Cerebellar nuclear complex (tissue), 1 donor: ENCODE measurements at regions not wholly inside any gene's neighbourhood (a gene's known extent, or its start where the extent isn't known, plus 50 kb on each side); places are given as distances from the start of the nearest gene placed in this dataset.
A peak's percentile ranks its signal among the peaks of the same experiment; 100 is the strongest.

Source experiments
- DNase-seq, 2 experiments: peaks; one replicate each; lab custom pipeline; 2025; lab: John Stamatoyannopoulos, UW

DNA sequence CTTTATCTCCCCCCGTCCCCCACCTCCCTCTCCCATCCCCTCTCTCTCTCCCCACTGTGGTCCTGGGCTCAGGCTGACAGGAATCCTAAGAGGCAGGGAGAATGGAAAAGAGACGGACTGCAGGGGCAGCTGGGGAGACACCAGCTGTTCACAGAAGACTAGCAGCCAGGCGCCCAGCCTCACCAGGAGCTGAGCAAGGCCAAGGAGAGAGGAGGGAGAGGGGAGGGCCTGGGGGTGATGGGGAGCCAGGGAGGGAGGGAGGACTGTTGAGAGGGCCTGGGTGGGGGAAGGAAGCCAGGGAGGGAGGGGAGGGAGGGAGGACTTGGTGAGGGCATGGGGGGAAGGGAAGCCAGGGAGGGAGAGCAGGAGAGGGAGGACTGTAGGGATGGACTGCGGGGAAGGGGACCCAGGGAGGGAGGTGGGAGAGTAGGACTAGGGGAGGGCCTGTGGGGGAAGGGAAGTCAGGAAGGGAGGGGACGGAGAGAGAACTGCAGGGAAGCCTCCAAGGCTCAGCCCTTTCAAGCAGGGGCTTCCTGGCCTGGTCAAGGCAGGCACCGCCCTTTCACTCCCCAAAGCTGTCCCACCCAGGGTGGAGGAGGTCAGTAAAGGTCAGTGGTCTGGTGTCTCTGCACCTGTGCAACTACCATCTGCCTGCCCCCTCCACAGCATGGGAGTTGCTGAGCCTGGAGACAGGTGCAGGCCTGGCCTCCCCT, 517.7 kb upstream of the MYT1L start:
- DNase-seq = no peak

DNA sequence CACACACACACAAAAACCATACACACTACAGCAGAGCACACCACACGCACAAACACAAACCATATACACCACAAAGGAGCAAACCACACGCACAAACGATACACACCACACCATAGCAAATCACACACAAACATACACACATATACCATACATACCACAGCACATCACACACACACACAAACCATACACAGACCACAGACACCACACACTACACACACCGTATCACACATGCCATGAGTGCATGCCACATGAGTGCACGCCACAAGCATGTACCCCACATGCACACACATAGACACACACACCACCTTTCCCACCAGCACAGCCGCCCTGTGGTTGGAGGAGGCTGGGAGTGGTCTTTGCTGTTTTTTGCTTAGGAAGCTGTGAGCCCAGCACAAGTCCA, 517.1 kb upstream of the MYT1L start:
- no peak for DNase-seq

DNA sequence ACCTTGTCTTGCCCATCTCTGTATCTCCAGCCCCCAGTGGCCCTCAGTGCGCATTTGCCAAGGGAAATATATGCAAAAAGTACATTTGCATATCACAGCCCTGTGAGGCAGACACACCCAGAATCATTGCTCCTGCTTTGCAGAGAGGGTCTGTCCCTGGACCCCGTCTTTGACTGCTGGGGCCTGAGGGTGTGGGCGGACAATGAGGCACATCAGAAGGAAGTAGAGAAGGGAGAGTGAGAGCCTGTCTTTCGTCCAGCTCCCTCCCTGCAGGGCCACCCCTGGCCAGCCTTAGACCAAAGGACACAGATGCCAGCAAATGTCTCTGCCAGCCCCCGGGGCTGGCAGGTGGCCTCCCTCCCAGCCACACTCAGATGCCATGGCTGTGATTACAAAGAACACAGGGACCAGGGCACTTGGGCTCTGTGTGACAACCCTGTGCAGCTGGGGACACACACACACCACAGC, 516.2 kb upstream of the MYT1L start:
- peak in 1 of 2 experiments; percentile 44 for DNase-seq

DNA sequence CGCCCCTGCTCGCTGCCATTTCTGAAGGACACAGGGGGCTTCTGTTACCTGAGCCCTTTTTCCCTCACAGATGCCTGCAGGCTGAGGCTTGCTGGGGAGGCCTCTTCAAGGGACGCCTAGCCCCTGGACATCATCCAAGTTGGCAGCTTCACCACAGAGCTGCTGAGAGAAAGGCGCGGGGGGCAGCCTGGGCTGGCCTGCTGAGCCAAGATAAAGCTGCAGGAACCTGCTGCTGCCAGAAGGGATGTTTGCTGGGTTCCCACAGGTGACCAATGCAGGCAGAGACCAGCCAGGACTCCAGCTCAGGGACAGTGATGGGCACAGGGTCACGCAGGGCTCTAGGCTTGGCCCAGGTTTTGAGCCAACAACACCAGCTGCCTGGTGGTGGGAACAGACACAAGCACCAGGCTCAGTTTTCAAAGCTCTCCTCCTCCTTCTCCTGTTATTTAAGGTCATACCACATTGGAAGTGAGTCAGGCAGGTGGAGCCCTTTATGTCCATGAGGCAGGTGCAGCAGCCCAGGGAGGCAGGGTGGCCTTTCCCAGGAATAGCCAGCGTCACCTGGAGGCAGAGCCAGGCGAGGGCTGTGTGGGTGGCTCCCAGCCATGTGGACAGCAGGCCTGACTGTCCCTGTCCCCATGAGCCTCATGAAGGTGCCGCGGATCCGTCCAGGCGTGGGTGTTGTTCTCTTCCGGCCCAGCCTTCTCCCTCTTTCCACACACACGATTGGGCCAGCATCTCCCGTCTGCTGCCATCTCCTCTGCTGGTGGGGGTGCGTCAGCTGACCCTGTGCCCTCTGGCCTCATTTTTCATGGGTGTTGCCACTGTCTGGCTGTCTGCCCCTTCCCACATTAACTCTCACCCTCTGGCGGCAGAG, 515.5 kb upstream of the MYT1L start:
- DNase-seq = peak; percentile 74 to 84

DNA sequence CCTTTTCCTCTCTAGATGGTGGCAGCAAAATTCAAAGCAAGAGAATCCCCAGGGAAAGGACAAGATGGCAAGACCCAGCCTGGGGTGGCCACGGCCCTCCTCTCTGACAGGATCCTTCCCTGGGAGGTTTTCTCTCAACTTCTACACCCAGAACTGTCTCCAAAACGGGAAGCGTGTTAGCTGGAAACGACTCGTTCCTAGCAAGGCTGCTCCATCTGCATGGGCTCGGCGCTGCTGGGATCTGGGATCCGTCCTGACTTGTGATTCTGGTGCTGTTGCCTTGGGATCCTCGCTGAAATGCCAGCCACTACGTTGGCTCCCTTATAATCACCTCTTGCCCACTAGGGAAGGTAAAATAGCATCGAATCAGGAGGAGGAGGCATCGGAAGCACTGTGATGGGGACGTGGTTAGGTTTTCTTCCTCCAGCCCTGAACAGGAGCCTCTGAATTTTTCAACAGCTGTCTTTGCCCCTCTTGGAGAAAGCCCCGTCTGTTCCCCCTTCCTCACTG, 514.8 kb upstream of the MYT1L start:
- peak in 1 of 2 experiments; percentile 57 for DNase-seq

DNA sequence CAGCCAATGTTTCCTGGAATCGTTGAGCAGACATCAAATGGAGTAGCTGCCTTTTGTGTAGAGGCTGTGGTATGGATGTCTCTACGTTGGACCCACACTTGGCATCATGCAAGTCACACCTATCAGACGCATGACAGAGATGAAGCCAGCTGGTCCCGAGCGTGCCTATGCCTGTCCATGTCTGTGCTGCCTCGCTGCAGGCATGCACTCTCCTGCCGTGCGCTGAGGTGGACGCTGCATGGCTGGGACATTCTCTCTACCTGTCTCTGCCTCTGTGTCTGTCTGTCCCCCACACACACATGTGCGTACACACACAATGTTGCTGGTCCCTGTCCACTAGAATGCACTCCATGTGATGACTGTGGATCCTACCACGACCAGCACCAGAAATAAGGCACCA, 514.2 kb upstream of the MYT1L start:
- no peak for DNase-seq

DNA sequence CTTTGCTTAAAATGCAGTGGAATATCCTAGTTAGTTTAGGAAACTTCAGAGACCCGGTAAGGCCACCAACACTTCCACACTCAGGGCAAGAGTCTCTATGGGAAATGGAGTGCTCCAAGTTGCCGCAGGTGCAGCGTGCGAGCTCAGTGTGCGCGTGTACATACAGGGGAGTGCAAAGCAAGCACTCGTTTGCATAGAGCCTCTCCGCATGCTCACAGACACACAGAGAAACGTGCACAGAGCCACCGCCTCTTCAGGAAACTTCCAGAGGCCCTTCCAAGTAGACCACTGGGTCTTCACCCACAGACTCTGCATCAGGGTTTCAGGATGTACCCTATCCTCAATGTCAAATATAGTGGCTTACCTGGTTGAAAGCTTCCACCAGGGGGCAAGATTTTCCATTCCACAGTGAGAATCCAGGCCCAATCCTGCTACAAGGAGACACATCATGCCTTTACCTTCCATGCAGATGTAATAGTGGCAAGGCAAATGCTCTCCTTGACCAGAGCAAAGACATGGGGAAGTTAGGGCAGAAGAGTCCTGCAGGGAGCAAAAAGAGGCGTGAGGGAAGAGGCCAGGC, 513.0 kb upstream of the MYT1L start:
- no peak for DNase-seq

DNA sequence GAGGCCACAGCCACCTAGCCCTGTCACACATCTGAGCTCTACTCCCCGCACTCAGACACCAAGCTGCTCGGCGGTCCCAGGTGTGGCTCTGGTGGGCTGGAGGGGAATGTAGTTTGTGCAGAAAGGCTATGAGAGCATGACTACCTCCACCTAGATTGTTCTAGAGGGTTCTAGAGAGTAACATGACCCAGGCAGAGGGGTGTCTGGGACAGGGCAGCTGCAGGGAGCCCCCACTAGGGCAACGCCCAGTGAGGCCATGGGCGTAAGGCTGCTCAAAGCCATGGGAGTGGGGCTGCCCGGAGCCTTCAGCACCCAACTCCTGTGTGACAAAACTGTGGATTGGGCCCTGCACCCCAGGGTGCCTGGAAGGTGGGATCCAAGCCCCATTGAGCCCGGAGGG, 511.4 kb upstream of the MYT1L start:
- no peak for DNase-seq

DNA sequence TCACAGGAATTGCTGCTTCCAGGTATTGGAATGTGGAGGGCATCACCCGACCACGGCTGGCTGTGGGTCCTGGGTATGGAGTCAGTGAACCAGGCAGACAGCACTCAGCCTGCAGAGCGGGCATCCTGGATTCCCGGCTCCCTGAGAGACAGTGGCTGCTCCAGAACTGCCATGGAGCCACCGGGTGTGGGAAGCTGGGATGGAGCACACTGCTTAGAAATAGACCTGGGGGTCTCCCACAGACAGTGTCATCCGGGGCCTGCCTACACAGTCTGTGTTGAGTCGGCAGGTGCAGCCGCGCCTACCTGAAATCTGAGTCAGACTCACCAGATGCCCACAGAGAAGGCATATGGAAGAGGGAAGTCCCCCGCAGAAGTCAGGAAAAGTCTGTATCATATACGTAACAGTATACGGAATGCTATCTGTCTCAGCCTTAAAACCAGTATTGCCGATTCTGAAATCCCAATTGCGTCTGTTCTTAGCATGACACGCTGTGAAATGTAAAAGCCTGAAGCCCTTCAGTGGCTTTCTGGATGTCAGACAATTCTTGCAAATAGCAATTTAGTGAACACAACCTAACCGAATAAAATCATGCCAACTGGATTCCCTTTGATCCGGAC, 509.7 kb upstream of the MYT1L start:
- peak in 1 of 2 experiments; percentile 12 for DNase-seq

DNA sequence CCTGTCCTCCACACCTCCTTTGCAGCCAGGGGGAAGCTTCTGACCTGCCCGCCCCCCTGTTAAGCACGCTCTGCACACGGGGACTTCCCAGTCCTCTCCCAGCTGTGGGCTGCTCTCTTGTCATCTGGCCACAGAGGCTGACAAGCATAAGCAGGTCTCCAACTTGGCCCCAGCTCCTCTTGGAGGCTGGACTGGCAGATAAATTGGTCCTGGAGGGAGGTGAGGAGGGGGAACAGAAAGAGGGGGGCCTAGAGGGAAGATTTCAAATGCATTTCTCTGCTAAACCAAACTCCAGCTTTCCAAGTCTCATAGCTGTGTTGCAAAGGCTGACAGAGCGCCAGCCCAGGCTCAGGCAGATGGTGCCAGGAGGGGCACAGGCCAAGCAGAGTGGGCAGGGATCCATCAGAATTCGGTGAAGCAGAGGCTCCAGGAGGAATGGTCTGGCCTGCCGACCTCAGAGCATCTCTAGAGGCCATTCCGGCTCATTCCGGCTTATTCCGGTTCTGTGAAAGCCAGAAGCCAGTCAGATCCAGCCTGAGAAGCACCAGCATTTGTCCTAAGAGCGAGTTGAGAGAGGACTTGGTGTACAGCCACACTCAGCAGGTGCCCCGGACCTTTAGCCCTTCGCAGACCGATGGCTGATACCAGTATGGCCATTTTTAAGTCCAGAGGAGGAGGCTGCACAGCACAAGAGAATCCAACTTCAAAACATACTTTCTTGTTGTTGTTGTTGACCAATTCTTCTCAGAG, 508.9 kb upstream of the MYT1L start:
- peak in 1 of 2 experiments; percentile 74 for DNase-seq

DNA sequence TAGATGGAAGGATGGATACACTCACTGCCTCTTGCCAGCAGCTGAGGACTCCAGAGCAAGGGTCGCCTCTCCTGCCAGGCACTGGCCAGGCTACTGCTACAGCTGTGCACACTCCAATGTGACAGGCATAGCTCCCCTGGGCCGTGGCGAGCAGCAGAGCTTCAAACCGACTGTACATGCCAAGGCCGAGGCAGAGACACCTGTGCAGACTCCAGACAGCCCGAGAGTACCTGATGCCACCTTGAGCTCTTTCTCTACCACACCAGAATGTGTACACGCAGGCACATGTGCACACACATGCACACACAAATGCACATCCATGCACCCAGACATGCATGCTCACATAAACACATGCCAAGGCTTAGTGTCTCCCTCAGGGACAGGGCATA, 508.3 kb upstream of the MYT1L start:
- no peak for DNase-seq

DNA sequence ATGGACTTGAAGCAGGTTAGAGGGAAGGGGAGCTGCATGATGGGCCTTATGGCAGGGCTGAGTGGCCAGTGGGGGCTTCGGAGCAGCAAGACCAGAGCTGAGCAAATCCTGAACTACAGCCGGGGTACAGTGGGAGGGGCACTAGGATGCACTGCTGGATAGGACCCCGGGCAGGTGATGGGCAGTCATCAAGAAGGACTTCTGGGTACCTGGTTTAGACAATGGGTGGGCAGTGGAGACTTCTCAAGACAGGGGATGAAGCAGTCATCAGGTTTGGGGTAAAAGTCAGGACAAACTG, 507.4 kb upstream of the MYT1L start:
- DNase-seq = no peak

DNA sequence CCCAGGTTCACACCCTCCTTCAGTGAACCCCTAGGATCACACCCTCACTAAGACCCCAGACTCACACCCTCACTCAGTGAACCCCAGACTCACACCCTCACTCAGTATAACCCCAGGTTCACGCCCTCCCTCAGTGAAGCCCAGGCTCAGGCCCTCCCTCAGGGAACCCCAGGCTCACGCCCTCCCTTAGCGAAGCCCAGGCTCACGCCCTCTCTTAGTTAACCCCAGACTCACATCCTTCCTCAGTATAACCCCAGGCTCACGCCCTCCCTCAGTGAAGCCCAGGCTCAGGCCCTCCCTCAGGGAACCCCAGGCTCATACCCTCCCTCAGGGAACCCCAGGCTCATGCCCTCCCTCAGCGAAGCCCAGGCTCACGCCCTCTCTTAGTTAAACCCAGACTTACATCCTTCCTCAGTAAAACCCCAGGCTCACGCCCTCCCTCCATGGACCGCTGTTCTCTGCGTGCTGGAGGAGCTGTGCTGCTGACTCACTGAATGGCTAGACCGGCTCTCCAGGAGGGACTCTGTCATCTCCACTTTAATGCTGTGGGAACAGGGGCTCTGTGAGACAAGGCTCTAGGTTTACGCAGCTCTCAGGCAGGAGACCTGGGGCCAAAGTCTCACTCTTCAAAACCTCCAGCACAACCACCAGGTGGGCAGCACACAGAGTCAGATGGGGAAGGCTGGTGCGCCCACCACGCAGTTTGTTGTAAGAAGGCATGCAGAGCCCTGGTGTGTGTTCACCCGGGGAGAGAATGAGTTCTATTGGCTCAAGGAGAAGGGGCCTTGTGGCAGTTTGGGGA, 506.9 kb upstream of the MYT1L start:
- DNase-seq = no peak

DNA sequence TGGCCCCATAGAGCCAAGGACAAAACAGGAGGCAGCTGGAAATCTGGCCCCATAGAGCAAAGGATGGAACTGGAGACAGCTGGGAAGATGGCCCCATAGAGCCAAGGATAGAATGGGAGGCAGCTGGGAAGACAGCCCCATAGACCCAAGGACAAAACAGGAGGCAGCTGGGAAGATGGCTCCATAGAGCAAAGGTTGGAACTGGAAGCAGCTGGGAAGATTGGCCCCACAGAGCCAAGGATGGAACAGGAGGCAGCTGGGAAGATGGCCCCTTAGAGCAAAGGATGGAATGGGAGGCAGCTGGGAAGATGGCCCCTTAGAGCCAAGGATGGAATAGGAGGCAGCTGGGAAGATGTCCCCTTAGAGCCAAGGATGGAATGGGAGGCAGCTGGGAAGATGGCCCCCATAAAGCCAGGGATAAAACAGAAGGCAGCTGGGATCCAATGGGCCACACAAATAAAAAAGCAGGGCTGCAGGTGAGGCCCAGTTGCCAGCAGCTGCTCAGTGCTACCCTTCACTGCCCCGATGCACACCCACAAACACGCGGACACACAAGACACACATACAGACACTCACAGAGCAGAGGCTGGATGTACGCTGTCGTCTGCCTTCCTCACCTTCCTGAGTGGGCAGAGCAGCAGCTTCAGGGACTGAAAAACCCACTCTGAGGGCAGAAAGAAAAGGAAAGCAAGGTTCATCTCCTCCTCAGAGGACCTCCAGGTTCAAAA, 505.4 kb upstream of the MYT1L start:
- DNase-seq = no peak

DNA sequence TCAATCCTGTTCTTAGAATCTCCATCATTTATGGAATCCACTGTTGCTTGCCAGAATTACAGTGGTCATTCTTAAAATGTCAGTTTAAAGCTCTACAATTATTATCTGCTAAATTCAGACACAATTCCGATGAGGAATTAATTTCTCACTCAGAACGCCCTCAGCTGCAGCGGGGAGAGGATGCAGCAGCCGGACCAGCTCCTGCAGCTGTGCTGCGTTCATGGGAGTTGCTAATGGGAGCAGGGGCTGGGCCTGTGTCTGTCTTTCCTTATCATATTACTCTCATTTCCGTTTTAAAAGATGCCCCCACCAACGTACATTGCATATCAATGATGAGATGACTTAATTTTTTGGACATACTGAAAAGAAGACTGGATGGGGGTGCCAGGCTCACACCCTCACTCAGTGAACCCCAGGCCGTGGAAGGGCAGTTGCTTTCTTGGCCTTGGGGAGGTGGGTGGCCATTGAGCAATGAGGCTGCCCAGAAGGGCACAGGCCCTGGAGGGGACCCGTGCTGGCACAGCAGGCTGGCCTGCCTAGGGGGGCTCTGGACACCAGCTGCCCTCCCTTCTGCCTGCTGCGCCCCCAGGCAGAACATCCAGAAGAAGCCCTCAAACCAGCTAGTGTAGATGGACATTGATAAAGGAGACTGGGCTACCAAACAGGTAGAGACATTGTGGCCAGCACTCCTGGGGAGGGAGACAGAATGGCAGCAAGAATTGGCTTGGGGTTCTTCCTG, 503.6 kb upstream of the MYT1L start:
- DNase-seq = no peak

DNA sequence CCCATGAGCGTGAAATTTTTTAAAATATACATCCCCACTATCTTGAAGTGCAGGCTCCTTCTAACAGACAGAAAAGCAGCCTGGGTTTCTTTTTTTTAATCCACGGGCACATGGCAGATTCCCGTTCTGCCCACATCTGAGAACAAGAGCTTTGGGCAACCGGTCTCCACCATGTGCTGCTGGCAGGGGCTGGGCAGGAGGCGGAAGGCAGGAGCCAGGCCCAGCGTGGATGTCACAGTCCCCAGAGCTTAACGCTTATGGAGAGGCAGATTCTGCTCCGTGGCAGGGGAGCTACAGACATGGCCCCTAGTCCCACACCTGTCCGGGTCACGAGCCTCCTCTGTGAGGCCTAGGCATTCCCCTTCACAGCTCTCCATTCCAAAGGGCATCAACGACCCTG, 503.0 kb upstream of the MYT1L start:
- DNase-seq = no peak

DNA sequence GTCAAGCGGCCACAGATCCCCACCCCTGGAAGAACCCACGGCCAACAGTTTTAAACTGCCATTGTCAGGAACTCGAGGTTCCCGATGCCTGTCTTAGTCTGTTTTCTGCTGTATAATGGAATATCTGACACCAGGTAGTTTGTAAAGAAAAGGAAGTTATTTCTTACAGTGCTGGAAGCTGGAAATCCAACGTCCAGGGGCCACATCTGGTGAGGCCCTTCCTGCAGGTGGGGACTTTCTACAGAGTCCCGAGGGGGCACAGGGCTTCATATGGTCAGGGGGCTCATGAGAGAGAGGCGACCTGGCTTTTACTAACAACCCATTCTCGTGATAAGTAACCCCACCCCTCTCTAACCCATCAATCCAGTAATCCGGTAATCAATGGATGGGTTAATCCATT, 501.6 kb upstream of the MYT1L start:
- no peak for DNase-seq

DNA sequence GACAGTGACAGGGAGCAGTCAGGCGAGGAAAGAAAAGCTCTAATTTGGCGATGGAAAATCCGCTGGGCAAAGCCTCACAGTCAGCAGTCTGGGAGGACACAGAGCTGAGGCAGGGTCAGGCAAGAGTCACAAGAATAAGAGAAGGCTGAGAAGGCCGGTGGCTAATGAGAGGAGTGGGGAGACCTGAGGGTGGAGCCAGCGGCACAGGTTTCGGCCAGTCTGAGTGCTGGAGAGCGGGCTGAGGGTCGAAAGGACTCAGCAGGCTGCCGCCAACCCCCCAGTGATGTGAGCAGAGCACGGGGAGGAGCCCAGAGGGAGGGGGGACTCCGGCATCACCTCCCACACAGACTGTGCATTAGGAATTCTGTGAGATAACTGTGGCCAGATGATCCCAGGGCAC, 500.6 kb upstream of the MYT1L start:
- no peak for DNase-seq

DNA sequence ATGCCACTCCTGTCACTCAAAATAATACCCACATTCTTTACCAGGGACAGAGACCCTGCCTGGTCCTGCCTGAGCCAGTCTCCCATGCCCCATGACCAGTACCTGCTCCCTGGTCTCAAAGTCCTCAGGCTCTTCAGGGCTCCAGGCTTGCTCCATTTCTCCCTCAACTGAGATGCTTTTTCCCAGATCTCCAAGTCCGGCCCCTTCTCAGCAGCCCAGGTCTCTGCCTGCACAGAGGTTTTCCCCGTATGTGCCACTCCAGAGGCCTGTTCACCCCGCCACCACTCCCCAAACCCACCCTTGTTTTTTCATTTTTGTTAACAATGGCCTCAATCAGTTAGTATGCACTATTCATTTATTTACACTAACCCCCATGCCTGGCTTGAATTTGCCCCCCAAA, 499.5 kb upstream of the MYT1L start:
- DNase-seq = no peak
